ENCODE measurements at regions not wholly inside any gene's neighbourhood (a gene's known extent, or its start where the extent isn't known, plus 50 kb on each side); places are given as distances from the start of the nearest gene placed in this dataset.

- H3K4me3 ChIP-seq (ENCODE audit: low read depth, low read length) = no peak overlapping the region
Measured at GRCh38 chr2:16150456-16151280, 210.3 kb downstream of the MYCN start.

DNA sequence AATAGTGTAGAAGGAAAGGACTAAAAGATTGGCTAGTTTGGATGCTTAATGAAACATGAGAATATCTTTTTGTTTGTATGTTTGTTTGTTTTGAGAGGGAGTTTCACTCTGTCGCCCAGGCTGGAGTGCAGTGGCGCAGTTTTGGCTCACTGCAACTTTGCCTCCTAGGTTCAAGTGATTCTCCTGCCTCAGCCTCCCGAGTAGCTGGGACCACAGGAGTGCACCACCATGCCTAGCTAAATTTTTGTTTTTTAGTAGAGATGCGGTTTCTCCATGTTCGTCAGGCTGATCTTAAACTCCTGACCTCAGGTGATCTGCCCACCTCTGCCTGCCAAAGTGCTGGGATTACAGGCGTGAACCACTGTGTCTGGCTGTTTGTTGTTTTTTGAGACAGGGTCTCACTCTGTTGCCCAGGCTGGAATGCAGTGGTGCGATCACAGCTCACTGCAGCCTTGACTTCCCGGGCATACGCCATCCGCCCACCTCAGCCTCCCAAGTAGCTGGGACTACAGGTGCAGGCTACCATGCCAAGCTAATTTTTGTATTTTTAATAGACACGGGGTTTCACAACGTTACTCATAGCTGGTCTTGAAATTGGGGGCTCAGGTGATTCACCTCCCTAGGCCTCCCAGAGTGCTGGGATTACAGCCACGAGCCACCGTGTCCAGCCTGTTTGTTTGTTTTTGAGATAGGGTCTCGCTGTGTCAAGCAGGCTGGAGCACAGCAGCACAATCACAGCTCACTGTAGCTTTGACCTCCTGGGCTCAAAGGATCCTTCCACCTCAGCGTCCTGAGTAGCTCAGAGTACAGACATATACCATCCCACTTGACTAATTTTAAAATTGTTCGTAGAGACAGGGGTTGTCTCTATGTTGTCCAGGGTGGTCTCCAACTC, 209.2 kb downstream of the MYCN start:
- H3K4me3 ChIP-seq (ENCODE audit: low read depth, low read length) = no peak overlapping the region

GRCh38 chr2:16148632-16149348, 208.4 kb downstream of the MYCN start:
- H3K4me3 ChIP-seq (ENCODE audit: low read depth, low read length) = no peak overlapping the region

- H3K4me3 ChIP-seq (ENCODE audit: low read depth, low read length) = no peak overlapping the region
Measured at GRCh38 chr2:16142383-16143361, 202.3 kb downstream of the MYCN start.

DNA sequence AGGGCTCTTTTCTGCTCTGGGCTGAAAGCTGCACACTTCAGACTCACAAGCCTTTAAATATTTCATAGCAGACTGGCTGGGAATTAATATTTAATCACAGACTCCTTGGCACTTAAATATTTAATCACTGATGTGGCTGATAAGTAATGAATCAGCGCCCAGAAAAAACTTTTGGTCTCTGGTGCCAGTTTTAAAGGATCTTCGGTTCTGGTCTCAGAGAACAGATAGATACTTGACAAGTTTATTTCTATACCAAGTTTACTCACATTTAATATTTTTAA, 201.2 kb downstream of the MYCN start:
- H3K4me3 ChIP-seq (ENCODE audit: low read depth, low read length) = no peak overlapping the region

GRCh38 chr2:16140771-16141640, 200.7 kb downstream of the MYCN start:
- H3K4me3 ChIP-seq (ENCODE audit: low read depth, low read length) = no peak overlapping the region

GRCh38 chr2:16139663-16140615, 199.6 kb downstream of the MYCN start:
- H3K4me3 ChIP-seq (ENCODE audit: low read depth, low read length) = no peak overlapping the region

GRCh38 chr2:16138811-16139662, 198.7 kb downstream of the MYCN start:
- no peak overlapping the region for H3K4me3 ChIP-seq (ENCODE audit: low read depth, low read length)

GRCh38 chr2:16137080-16137755, 196.9 kb downstream of the MYCN start:
- no peak overlapping the region for H3K4me3 ChIP-seq (ENCODE audit: low read depth, low read length)

GRCh38 chr2:16136461-16137035, 196.2 kb downstream of the MYCN start:
- H3K4me3 ChIP-seq (ENCODE audit: low read depth, low read length) = no peak overlapping the region

DNA sequence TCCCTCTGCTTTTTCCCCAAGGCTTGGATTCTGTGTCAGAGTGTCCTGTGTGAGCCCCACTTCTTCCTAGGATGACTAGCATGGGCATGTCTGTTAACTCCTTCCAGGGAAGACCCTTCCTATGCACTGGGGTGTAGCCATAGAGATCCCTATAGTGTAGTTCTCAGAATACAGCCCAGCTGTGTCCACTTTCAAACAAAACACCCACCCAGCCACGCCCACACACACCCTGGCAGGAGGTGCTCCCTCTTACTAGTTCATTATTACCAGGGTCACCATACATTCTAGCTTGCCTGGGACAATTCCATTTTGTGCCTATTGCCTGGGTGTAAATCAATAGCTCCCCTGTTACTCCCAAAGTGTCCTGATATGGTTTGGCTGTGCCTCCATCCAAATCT, 195.6 kb downstream of the MYCN start:
- no peak overlapping the region for H3K4me3 ChIP-seq (ENCODE audit: low read depth, low read length)

- H3K4me3 ChIP-seq (ENCODE audit: low read depth, low read length) = no peak overlapping the region
Measured at GRCh38 chr2:16135196-16135912, 195.0 kb downstream of the MYCN start.

- H3K4me3 ChIP-seq (ENCODE audit: low read depth, low read length) = no peak overlapping the region
Measured at GRCh38 chr2:16134436-16135165, 194.3 kb downstream of the MYCN start.

- H3K4me3 ChIP-seq (ENCODE audit: low read depth, low read length) = no peak overlapping the region
Measured at GRCh38 chr2:16130906-16131400, 190.6 kb downstream of the MYCN start.

GRCh38 chr2:16130541-16130880, 190.2 kb downstream of the MYCN start:
- no peak overlapping the region for H3K4me3 ChIP-seq (ENCODE audit: low read depth, low read length)

All from iPS-11a (cell line).